ENCODE measurements at regions not wholly inside any gene's neighbourhood (a gene's known extent, or its start where the extent isn't known, plus 50 kb on each side); places are given as distances from the start of the nearest gene placed in this dataset.

GRCh38 chr1:184326278-184326677 is 60.6 kb upstream of the C1orf21 start:
- H3K27me3 ChIP-seq (ENCODE audit: control insufficient read depth, insufficient read depth, low read length), result no peaks in the 10 kb centered on the region
- no peaks in the 10 kb centered on the region for H3K36me3 ChIP-seq (ENCODE audit: control insufficient read depth, insufficient read depth, low read length)
- no peaks in the 10 kb centered on the region for H3K79me2 ChIP-seq (ENCODE audit: control insufficient read depth, insufficient read depth, low read length)
- no peak overlapping the region for H3K9ac ChIP-seq (ENCODE audit: insufficient read depth, low read length)
- H3K9me3 ChIP-seq (ENCODE audit: control insufficient read depth, insufficient read depth, low read depth, low read length), result no peaks in the 10 kb centered on the region
- H3K4me2 ChIP-seq (ENCODE audit: extremely low read depth, insufficient read depth, low read length), result no peak overlapping the region
- H4K20me1 ChIP-seq (ENCODE audit: control insufficient read depth, extremely low read depth, insufficient read depth, low read length), result no peaks in the 10 kb centered on the region
- H3K4me3 ChIP-seq (replicated peaks in 1 of 4; ENCODE audit: control extremely low read depth in 1 of 4, insufficient read depth in 1 of 4, low read depth in 3 of 4, low read length in 4 of 4), result no peak overlapping the region
- no peak overlapping the region for H2AFZ ChIP-seq (ENCODE audit: low read length)
- no peaks in the 10 kb centered on the region for H3K4me1 ChIP-seq (ENCODE audit: control insufficient read depth, extremely low read depth, insufficient read depth, low read length)
- no peak for TF ChIP-seq CTCF (conservative IDR thresholded peaks at IDR 0.05 in 1 of 2, IDR thresholded peaks at IDR 0.05 in 1 of 2; ENCODE audit: low read depth in 1 of 2, low read length in 2 of 2)
- TF ChIP-seq EZH2 (IDR thresholded peaks at IDR 0.05; ENCODE audit: low read length, missing control alignments), result no peak
- no peak overlapping the region for H3K27ac ChIP-seq (ENCODE audit: insufficient read depth, low read length)
- no peak for DNase-seq (ENCODE audit: low read depth in 2 of 2)

GRCh38 chr1:184329245-184329953 is 57.4 kb upstream of the C1orf21 start:
- H4K20me1 ChIP-seq (ENCODE audit: control insufficient read depth, extremely low read depth, insufficient read depth, low read length), result no peaks in the 10 kb centered on the region
- H2AFZ ChIP-seq (ENCODE audit: low read length), result no peak overlapping the region
- H3K79me2 ChIP-seq (ENCODE audit: control insufficient read depth, insufficient read depth, low read length), result no peaks in the 10 kb centered on the region
- TF ChIP-seq EZH2 (IDR thresholded peaks at IDR 0.05; ENCODE audit: low read length, missing control alignments) (no peak), CTCF (conservative IDR thresholded peaks at IDR 0.05 in 1 of 2, IDR thresholded peaks at IDR 0.05 in 1 of 2; ENCODE audit: low read depth in 1 of 2, low read length in 2 of 2) (no peak)
- no peak overlapping the region for H3K27ac ChIP-seq (ENCODE audit: insufficient read depth, low read length)
- H3K27me3 ChIP-seq (ENCODE audit: control insufficient read depth, insufficient read depth, low read length), result no peaks in the 10 kb centered on the region
- no peak overlapping the region for H3K4me2 ChIP-seq (ENCODE audit: extremely low read depth, insufficient read depth, low read length)
- H3K9me3 ChIP-seq (ENCODE audit: control insufficient read depth, insufficient read depth, low read depth, low read length), result no peaks in the 10 kb centered on the region
- H3K36me3 ChIP-seq (ENCODE audit: control insufficient read depth, insufficient read depth, low read length), result no peaks in the 10 kb centered on the region
- no peaks in the 10 kb centered on the region for H3K4me1 ChIP-seq (ENCODE audit: control insufficient read depth, extremely low read depth, insufficient read depth, low read length)
- no peak for DNase-seq (ENCODE audit: low read depth in 2 of 2)
- H3K4me3 ChIP-seq (replicated peaks in 1 of 4; ENCODE audit: control extremely low read depth in 1 of 4, insufficient read depth in 1 of 4, low read depth in 3 of 4, low read length in 4 of 4), result no peak overlapping the region
- H3K9ac ChIP-seq (ENCODE audit: insufficient read depth, low read length), result no peak overlapping the region

- TF ChIP-seq CTCF (conservative IDR thresholded peaks at IDR 0.05 in 1 of 2, IDR thresholded peaks at IDR 0.05 in 1 of 2; ENCODE audit: low read depth in 1 of 2, low read length in 2 of 2), result no peak
- no peak for TF ChIP-seq EZH2 (IDR thresholded peaks at IDR 0.05; ENCODE audit: low read length, missing control alignments)
Observed at GRCh38 chr1:184329962-184330868, 56.6 kb upstream of the C1orf21 start.

More at GRCh38 chr1:184329962-184330868, 56.6 kb upstream of the C1orf21 start:
- Histone ChIP-seq H3K4me2 (ENCODE audit: extremely low read depth, insufficient read depth, low read length) (no peak overlapping the region), H2AFZ (ENCODE audit: low read length) (no peak overlapping the region), H3K9ac (ENCODE audit: insufficient read depth, low read length) (no peak overlapping the region), H4K20me1 (ENCODE audit: control insufficient read depth, extremely low read depth, insufficient read depth, low read length) (no peaks in the 10 kb centered on the region), H3K9me3 (ENCODE audit: control insufficient read depth, insufficient read depth, low read depth, low read length) (no peaks in the 10 kb centered on the region), H3K36me3 (ENCODE audit: control insufficient read depth, insufficient read depth, low read length) (no peaks in the 10 kb centered on the region), H3K4me1 (ENCODE audit: control insufficient read depth, extremely low read depth, insufficient read depth, low read length) (no peaks in the 10 kb centered on the region), H3K27me3 (ENCODE audit: control insufficient read depth, insufficient read depth, low read length) (no peaks in the 10 kb centered on the region), H3K79me2 (ENCODE audit: control insufficient read depth, insufficient read depth, low read length) (no peaks in the 10 kb centered on the region), H3K27ac (ENCODE audit: insufficient read depth, low read length) (no peak overlapping the region), H3K4me3 (replicated peaks in 1 of 4; ENCODE audit: control extremely low read depth in 1 of 4, insufficient read depth in 1 of 4, low read depth in 3 of 4, low read length in 4 of 4) (no peak overlapping the region)
- peak in 1 of 2 donors; percentile 37 for DNase-seq (ENCODE audit: low read depth in 2 of 2)

All from fibroblast of lung (primary cell).